HEK293 (cell line): ENCODE measurements at regions not wholly inside any gene's neighbourhood (a gene's known extent, or its start where the extent isn't known, plus 50 kb on each side); places are given as distances from the start of the nearest gene placed in this dataset.

Experiments
- CTCF ChIA-PET: fragments of 350-600 bp; formaldehyde crosslinking; extraction: SDS; loops from one replicate; lab custom pipeline; 2021; ENCODE audit warnings: antibody characterized with exemption; lab: Yijun Ruan, JAX
- POLR2A ChIA-PET: fragments of 300-600 bp; formaldehyde crosslinking; extraction: SDS; loops from one replicate; lab custom pipeline; 2020; ENCODE audit warnings: antibody characterized with exemption, inconsistent platforms; lab: Yijun Ruan, JAX
- H3K27ac ChIP-seq: fragments of 200-500 bp; sonication (Bioruptor generic); 2 replicates; pipeline ENCODE4 v1.5.1; 2014; ENCODE audit warnings: low read depth, low read length, control low read depth, inconsistent platforms; ENCODE audit errors: extremely low read depth
- H3K36me3 ChIP-seq, 2 experiments: fragments of 200-500 bp in 1 of 2; sonication (Bioruptor generic) in 1 of 2; 1 replicate in 1 of 2; 2 replicates in 1 of 2; pipeline ENCODE4 v1.5.1; 2014 to 2017; ENCODE audit warnings: inconsistent platforms in 2 of 2, low read length in 2 of 2; ENCODE audit not compliant: control insufficient read depth in 2 of 2, insufficient read depth in 1 of 2
- H3K4me1 ChIP-seq: fragments of 200-500 bp; sonication (Bioruptor generic); 2 replicates; pipeline ENCODE4 v1.5.1; 2014; ENCODE audit warnings: mild to moderate bottlenecking, low read length, inconsistent platforms; ENCODE audit not compliant: control insufficient read depth, insufficient read depth
- H3K4me3 ChIP-seq: 2 replicates; pipeline ENCODE4 v1.5.1; 2011; ENCODE audit warnings: low read depth, mild to moderate bottlenecking, control low read depth, low read length, moderate library complexity
- H3K9me3 ChIP-seq: fragments of 200-500 bp; sonication (Bioruptor generic); 2 replicates; pipeline ENCODE4 v1.5.1; 2014; ENCODE audit warnings: low read depth, low read length, inconsistent platforms; ENCODE audit not compliant: control insufficient read depth, insufficient read depth
- BCL11A ChIP-seq: fragments of 450-650 bp; formaldehyde crosslinking; IDR thresholded peaks from 2 replicates; pipeline ENCODE4 v1.5.1; 2016; ENCODE audit warnings: low read depth, missing biosample characterization, missing genetic modification characterization
- HOXC10 ChIP-seq: sonication (generic); formaldehyde crosslinking; IDR thresholded peaks from 2 replicates; pipeline ENCODE4 v1.8.1; 2023; ENCODE audit warnings: mild to moderate bottlenecking, missing genetic modification reagents
- KLF8 ChIP-seq: fragments of 450-650 bp; formaldehyde crosslinking; IDR thresholded peaks from 2 replicates; pipeline ENCODE4 v1.5.1; 2016; ENCODE audit warnings: missing biosample characterization, missing genetic modification characterization
- SALL2 ChIP-seq: fragments of 450-650 bp; formaldehyde crosslinking; IDR thresholded peaks from 2 replicates; pipeline ENCODE4 v1.5.0; 2017; ENCODE audit warnings: missing biosample characterization, mild to moderate bottlenecking, missing genetic modification characterization, borderline replicate concordance
- WT1 ChIP-seq: fragments of 450-650 bp; formaldehyde crosslinking; IDR thresholded peaks from 2 replicates; pipeline ENCODE4 v1.5.1; 2016; ENCODE audit warnings: missing biosample characterization, missing genetic modification characterization
- YY2 ChIP-seq: fragments of 450-650 bp; formaldehyde crosslinking; IDR thresholded peaks from 2 replicates; pipeline ENCODE4 v1.5.1; 2016; ENCODE audit warnings: missing biosample characterization, missing genetic modification characterization
- ZBTB48 ChIP-seq: fragments of 450-650 bp; formaldehyde crosslinking; IDR thresholded peaks from 2 replicates; pipeline ENCODE4 v1.5.1; 2016; ENCODE audit warnings: missing biosample characterization, missing genetic modification characterization
- ZIC2 ChIP-seq: fragments of 450-650 bp; formaldehyde crosslinking; IDR thresholded peaks from 2 replicates; pipeline ENCODE4 v1.5.1; 2016; ENCODE audit warnings: missing biosample characterization, missing genetic modification characterization
- ZNF10 ChIP-seq: fragments of 450-650 bp; formaldehyde crosslinking; IDR thresholded peaks from 2 replicates; pipeline ENCODE4 v1.5.1; 2017; ENCODE audit warnings: missing biosample characterization, missing genetic modification characterization
- ZNF114 ChIP-seq: fragments of 450-650 bp; formaldehyde crosslinking; IDR thresholded peaks from 2 replicates; pipeline ENCODE4 v1.5.0; 2017; ENCODE audit warnings: missing biosample characterization, missing genetic modification characterization
- ZNF133 ChIP-seq: fragments of 450-650 bp; formaldehyde crosslinking; IDR thresholded peaks from 2 replicates; pipeline ENCODE4 v1.5.1; 2016; ENCODE audit warnings: missing biosample characterization, missing genetic modification characterization
- ZNF16 ChIP-seq: fragments of 450-650 bp; formaldehyde crosslinking; IDR thresholded peaks from 2 replicates; pipeline ENCODE4 v1.5.1; 2016; ENCODE audit warnings: low read depth, missing biosample characterization, missing genetic modification characterization
- ZNF221 ChIP-seq: fragments of 450-650 bp; formaldehyde crosslinking; IDR thresholded peaks from 2 replicates; pipeline ENCODE4 v1.5.1; 2017; ENCODE audit warnings: missing biosample characterization, missing genetic modification characterization, borderline replicate concordance
- ZNF223 ChIP-seq: fragments of 450-650 bp; formaldehyde crosslinking; IDR thresholded peaks from 2 replicates; pipeline ENCODE4 v1.5.1; 2016; ENCODE audit warnings: missing biosample characterization, missing genetic modification characterization
- ZNF23 ChIP-seq: fragments of 450-650 bp; formaldehyde crosslinking; IDR thresholded peaks from 2 replicates; pipeline ENCODE4 v1.5.1; 2016; ENCODE audit warnings: missing biosample characterization, missing genetic modification characterization, borderline replicate concordance
- ZNF248 ChIP-seq: fragments of 450-650 bp; formaldehyde crosslinking; IDR thresholded peaks from 2 replicates; pipeline ENCODE4 v1.5.1; 2017; ENCODE audit warnings: missing biosample characterization, missing genetic modification characterization
- ZNF292 ChIP-seq: fragments of 450-650 bp; formaldehyde crosslinking; IDR thresholded peaks from 2 replicates; pipeline ENCODE4 v1.5.1; 2016; ENCODE audit warnings: low read depth, missing biosample characterization, missing genetic modification characterization, borderline replicate concordance
- ZNF529 ChIP-seq: fragments of 450-650 bp; formaldehyde crosslinking; IDR thresholded peaks from 2 replicates; pipeline ENCODE4 v1.5.1; 2017; ENCODE audit warnings: missing genetic modification characterization, missing biosample characterization; ENCODE audit not compliant: insufficient replicate concordance
- ZNF571 ChIP-seq: fragments of 450-650 bp; formaldehyde crosslinking; IDR thresholded peaks from 2 replicates; pipeline ENCODE4 v1.5.0; 2017; ENCODE audit warnings: missing biosample characterization, missing genetic modification characterization
- ZNF585B ChIP-seq: fragments of 450-650 bp; formaldehyde crosslinking; IDR thresholded peaks from 2 replicates; pipeline ENCODE4 v1.5.1; 2016; ENCODE audit warnings: missing biosample characterization, missing genetic modification characterization
- ZNF670 ChIP-seq: fragments of 450-650 bp; formaldehyde crosslinking; IDR thresholded peaks from 2 replicates; pipeline ENCODE4 v1.5.1; 2016; ENCODE audit warnings: missing biosample characterization, missing genetic modification characterization, low read depth
- ZNF701 ChIP-seq: fragments of 450-650 bp; formaldehyde crosslinking; IDR thresholded peaks from 2 replicates; pipeline ENCODE4 v1.5.1; 2016; ENCODE audit warnings: missing biosample characterization, missing genetic modification characterization
- ZNF707 ChIP-seq: fragments of 450-650 bp; formaldehyde crosslinking; IDR thresholded peaks from 2 replicates; pipeline ENCODE4 v1.5.1; 2016; ENCODE audit warnings: missing biosample characterization, missing genetic modification characterization
- ZNF791 ChIP-seq: fragments of 450-650 bp; formaldehyde crosslinking; IDR thresholded peaks from 2 replicates; pipeline ENCODE4 v1.5.1; 2016; ENCODE audit warnings: missing biosample characterization, missing genetic modification characterization
- ZSCAN30 ChIP-seq: fragments of 450-650 bp; IDR thresholded peaks from 2 replicates; pipeline ENCODE4 v1.5.1; 2018; ENCODE audit warnings: missing biosample characterization, mild to moderate bottlenecking, missing genetic modification characterization, moderate library complexity
- TF ChIP-seq, protein P1 (sequence below): fragments of 450-650 bp; formaldehyde crosslinking; IDR thresholded peaks from 2 replicates; pipeline ENCODE4 v1.5.1; 2017; ENCODE audit warnings: missing biosample characterization, missing genetic modification characterization
- TF ChIP-seq, protein P2 (sequence below): fragments of 450-650 bp; formaldehyde crosslinking; IDR thresholded peaks from 2 replicates; pipeline ENCODE4 v1.5.1; 2016; ENCODE audit warnings: missing biosample characterization, missing genetic modification characterization

DNA sequence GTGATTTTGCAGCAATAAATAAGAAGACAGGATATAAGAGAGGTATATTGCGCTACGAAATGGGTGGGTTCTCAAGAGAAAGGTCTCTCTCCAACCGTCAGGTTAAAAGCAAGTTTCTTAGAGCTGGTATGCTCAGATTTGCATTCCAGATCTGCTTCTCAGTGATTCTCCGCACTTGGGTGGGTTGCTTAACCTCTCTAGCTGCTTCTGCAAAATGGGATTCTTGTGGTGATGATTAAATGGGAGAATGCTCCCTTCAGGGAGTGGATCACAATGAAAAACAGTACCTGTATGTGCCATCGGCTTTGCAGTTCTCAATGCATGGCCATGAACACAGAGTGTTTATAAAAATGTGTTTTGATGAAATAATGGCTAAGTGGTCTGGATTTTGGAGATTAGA, 477.7 kb downstream of the TNS1 start:
- H3K9me3 ChIP-seq, result no peaks in the 10 kb centered on the region

DNA sequence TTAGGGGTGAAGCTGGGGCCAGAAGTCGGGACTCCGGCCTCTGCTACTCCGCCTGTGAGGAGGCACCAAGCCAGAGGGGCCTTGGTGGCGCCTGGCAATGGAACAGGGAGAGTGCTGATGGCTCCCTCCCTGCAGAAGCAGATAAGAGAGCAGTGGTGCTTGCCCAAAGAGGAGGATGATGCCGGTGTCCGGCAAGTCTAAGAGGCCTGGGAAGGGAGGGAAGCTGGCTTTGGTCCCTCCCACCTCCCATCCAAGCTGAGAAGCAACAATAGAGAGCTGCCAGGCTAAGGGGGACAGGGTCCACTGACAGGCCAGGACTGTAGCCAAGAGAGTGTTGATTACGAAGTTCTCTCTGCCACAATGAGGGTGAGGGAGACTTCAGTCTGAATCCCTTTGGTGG, 479.5 kb downstream of the TNS1 start:
- no peaks in the 10 kb centered on the region for H3K4me1 ChIP-seq
- ChIA-PET POLR2A (no interaction called here), CTCF (interaction anchor here (0.8 to 1.8 kb wide), 2 partner anchors 190 to 233 kb away, joined by 3 to 5 read pairs; no protein-coding TSS in a partner anchor)
- no peak overlapping the region for H3K4me3 ChIP-seq
- H3K36me3 ChIP-seq, result no peaks in the 10 kb centered on the region
- TF ChIP-seq YY2 (no peak), HOXC10 (CRISPR knock-in tag) (no peak), ZNF529 (tag by site-specific recombination) (no peak), ZNF707 (no peak), ZNF23 (tag by site-specific recombination) (no peak), ZNF133 (no peak), ZNF221 (no peak), ZIC2 (tag by site-specific recombination) (no peak), ZNF114 (tag by site-specific recombination) (no peak), ZNF571 (tag by site-specific recombination) (no peak)
- H3K27ac ChIP-seq, result no peak overlapping the region
- no peaks in the 10 kb centered on the region for H3K9me3 ChIP-seq

More for the DNA sequence above, 477.7 kb downstream of the TNS1 start:
- no peaks in the 10 kb centered on the region for H3K36me3 ChIP-seq
- CTCF ChIA-PET, result interaction anchor here (1.1 kb wide), 1 partner anchor 125 kb away, joined by 4 read pairs; no protein-coding TSS in a partner anchor
- TF ChIP-seq, protein P1, sequence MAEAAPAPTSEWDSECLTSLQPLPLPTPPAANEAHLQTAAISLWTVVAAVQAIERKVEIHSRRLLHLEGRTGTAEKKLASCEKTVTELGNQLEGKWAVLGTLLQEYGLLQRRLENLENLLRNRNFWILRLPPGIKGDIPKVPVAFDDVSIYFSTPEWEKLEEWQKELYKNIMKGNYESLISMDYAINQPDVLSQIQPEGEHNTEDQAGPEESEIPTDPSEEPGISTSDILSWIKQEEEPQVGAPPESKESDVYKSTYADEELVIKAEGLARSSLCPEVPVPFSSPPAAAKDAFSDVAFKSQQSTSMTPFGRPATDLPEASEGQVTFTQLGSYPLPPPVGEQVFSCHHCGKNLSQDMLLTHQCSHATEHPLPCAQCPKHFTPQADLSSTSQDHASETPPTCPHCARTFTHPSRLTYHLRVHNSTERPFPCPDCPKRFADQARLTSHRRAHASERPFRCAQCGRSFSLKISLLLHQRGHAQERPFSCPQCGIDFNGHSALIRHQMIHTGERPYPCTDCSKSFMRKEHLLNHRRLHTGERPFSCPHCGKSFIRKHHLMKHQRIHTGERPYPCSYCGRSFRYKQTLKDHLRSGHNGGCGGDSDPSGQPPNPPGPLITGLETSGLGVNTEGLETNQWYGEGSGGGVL, result no peak
- TF ChIP-seq WT1 (tag by site-specific recombination), result no peak
- no peak for TF ChIP-seq ZSCAN30 (tag by site-specific recombination)
- TF ChIP-seq, protein P2, sequence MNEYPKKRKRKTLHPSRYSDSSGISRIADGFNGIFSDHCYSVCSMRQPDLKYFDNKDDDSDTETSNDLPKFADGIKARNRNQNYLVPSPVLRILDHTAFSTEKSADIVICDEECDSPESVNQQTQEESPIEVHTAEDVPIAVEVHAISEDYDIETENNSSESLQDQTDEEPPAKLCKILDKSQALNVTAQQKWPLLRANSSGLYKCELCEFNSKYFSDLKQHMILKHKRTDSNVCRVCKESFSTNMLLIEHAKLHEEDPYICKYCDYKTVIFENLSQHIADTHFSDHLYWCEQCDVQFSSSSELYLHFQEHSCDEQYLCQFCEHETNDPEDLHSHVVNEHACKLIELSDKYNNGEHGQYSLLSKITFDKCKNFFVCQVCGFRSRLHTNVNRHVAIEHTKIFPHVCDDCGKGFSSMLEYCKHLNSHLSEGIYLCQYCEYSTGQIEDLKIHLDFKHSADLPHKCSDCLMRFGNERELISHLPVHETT (tag by site-specific recombination), result no peak
- TF ChIP-seq ZNF16 (tag by site-specific recombination), result no peak
- TF ChIP-seq ZNF585B (tag by site-specific recombination), result no peak
- TF ChIP-seq ZNF10 (tag by site-specific recombination), result no peak
- TF ChIP-seq ZNF248 (tag by site-specific recombination), result no peak
- no peak for TF ChIP-seq ZIC2 (tag by site-specific recombination)
- TF ChIP-seq ZNF701 (tag by site-specific recombination), result no peak
- TF ChIP-seq ZNF292 (tag by site-specific recombination), result no peak
- TF ChIP-seq KLF8 (tag by site-specific recombination), result no peak
- TF ChIP-seq ZNF791 (tag by site-specific recombination), result no peak
- TF ChIP-seq ZNF223 (tag by site-specific recombination), result no peak
- no peak for TF ChIP-seq BCL11A (tag by site-specific recombination)
- TF ChIP-seq ZNF670 (tag by site-specific recombination), result no peak
- no peak for TF ChIP-seq SALL2
- no peak for TF ChIP-seq ZBTB48 (tag by site-specific recombination)
- TF ChIP-seq, all 188 proteins: peak for 0
- Histone ChIP-seq H3K4me3 (no peak overlapping the region), H3K4me1 (no peaks in the 10 kb centered on the region), H3K27ac (no peak overlapping the region)
- POLR2A ChIA-PET, result no interaction called here
